ENCODE measurements at regions not wholly inside any gene's neighbourhood (a gene's known extent, or its start where the extent isn't known, plus 50 kb on each side); places are given as distances from the start of the nearest gene placed in this dataset.

GRCh38 chr20:62588458-62589149 is 53.7 kb upstream of the SLCO4A1 start (continued):
- no peak for TF ChIP-seq NFKBIZ (CRISPR knock-in tag; IDR thresholded peaks at IDR 0.05)
- no peak for TF ChIP-seq ZNF232 (CRISPR knock-in tag; IDR thresholded peaks at IDR 0.05; ENCODE audit: borderline replicate concordance)
- no peak for TF ChIP-seq ZKSCAN8 (CRISPR knock-in tag; IDR thresholded peaks at IDR 0.05; ENCODE audit: borderline replicate concordance)
- no peak for TF ChIP-seq CBX5 (CRISPR knock-in tag; IDR thresholded peaks at IDR 0.05; ENCODE audit: borderline replicate concordance)
- TF ChIP-seq CENPX (CRISPR knock-in tag; IDR thresholded peaks at IDR 0.05) = no peak
- TF ChIP-seq ZNF639 (CRISPR knock-in tag; conservative IDR thresholded peaks at IDR 0.05) = no peak
- no peak for TF ChIP-seq ZBTB43 (CRISPR knock-in tag; conservative IDR thresholded peaks at IDR 0.05)
- no peak for TF ChIP-seq ZNF703 (CRISPR knock-in tag; IDR thresholded peaks at IDR 0.05; ENCODE audit: borderline replicate concordance)

- 2% methylated on average over 8 of the region's 9 CpGs for WGBS (ENCODE audit: low lambda C conversion rate)
- no TSS peak for BruUV-seq (replicated peaks)
- no peak for ATAC-seq
Observed at GRCh38 chr20:62589150-62589498, 53.2 kb upstream of the SLCO4A1 start.

More at GRCh38 chr20:62589150-62589498, 53.2 kb upstream of the SLCO4A1 start:
- 0 out of 2 replicates have a peak, but pooled peaks have one; percentile 22 for TF ChIP-seq HNRNPL (IDR thresholded peaks at IDR 0.05; ENCODE audit: low read depth, low read length)
- 0 out of 2 replicates have a peak, but pooled peaks have one; percentile 58 for TF ChIP-seq DZIP1 (CRISPR knock-in tag; IDR thresholded peaks at IDR 0.05)
- no peak for TF ChIP-seq ZNF431 (CRISPR knock-in tag; IDR thresholded peaks at IDR 0.05; ENCODE audit: borderline replicate concordance, low read depth)
- no peak for DNase-seq (ENCODE audit: low spot score)
- H3K27me3 ChIP-seq (ENCODE audit: control insufficient read depth in 1 of 2, insufficient read depth in 2 of 2, low read length in 2 of 2) = peaks cover 21 to 95% of the 10 kb centered on the region in 2 experiments
- H4K20me1 ChIP-seq (ENCODE audit: insufficient read depth, low read length) = peaks cover 9% of the 10 kb centered on the region; the same call in 1 of the 2 replicates
- H3K9me3 ChIP-seq (ENCODE audit: low read length) = no peaks in the 10 kb centered on the region
- no peak for FAIRE-seq
- no peaks in the 10 kb centered on the region for H3K36me3 ChIP-seq (replicated peaks in 1 of 2; ENCODE audit: control insufficient read depth in 1 of 2, insufficient read depth in 2 of 2, low read length in 2 of 2)
- H3K27ac ChIP-seq (ENCODE audit: extremely low read length, insufficient read depth, low read length) = no peak overlapping the region
- in situ Hi-C loops (cut with HindIII; ENCODE audit: extremely low pct_ligation_motif_present, low pct_unique_long_range_greater_than_20kb) = no loop called here
- intact Hi-C loops (cut with micrococcal nuclease; ENCODE audit: unreplicated experiment) = no loop called here
- no peak overlapping the region for H2AFZ ChIP-seq (ENCODE audit: low read length)
- ChIA-PET POLR2A (no interaction called here), CTCF (ENCODE audit: low intra/inter-chr PET ratio, low total read pairs) (no interaction called here)
- no peak overlapping the region for H3K9ac ChIP-seq (ENCODE audit: insufficient read depth, low read depth, low read length)
- H3K4me1 ChIP-seq (ENCODE audit: insufficient read depth, low read length) = no peaks in the 10 kb centered on the region
- H3K4me3 ChIP-seq (replicated peaks in 1 of 3; ENCODE audit: insufficient read depth in 1 of 3, low read depth in 2 of 3, low read length in 3 of 3) = no peak overlapping the region
- no peaks in the 10 kb centered on the region for H3K79me2 ChIP-seq (ENCODE audit: insufficient read depth, low read length)
- H3K4me2 ChIP-seq (ENCODE audit: low read depth, low read length) = no peak overlapping the region

All from HepG2 (cell line).